SHP77 (cell line): ENCODE measurements at regions not wholly inside any gene's neighbourhood (a gene's known extent, or its start where the extent isn't known, plus 50 kb on each side); places are given as distances from the start of the nearest gene placed in this dataset.

Experiments used
- DNase-seq, 2 experiments: peaks; one replicate each; lab custom pipeline; 2025; lab: John Stamatoyannopoulos, UW

- DNase-seq, result no peak
Observed at GRCh38 chr22:49481659-49482399, 345.8 kb downstream of the BRD1 start.

GRCh38 chr22:49480896-49481658 is 346.6 kb downstream of the BRD1 start:
- DNase-seq, result no peak

GRCh38 chr22:49480331-49480730 is 347.3 kb downstream of the BRD1 start:
- no peak for DNase-seq

DNA sequence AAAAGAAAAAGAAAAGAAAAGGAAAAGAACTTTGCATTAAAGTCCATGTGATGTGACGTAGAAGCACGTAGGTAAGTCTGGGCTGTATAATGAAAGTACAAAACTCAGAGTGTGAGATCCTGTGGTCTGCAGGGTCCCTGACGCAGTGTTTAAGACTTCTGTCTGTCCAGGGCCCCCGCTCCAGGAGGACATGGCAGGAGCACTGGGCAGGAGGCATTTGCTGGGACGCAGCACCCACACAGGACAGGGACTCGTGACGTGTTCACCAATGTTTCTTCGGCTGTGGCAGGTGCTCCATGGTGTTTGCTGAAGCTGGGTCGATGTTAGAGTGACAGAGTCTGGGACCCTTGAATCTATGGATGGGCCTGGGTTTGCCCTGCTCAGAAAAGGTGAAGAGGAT is 348.1 kb downstream of the BRD1 start:
- no peak for DNase-seq

DNA sequence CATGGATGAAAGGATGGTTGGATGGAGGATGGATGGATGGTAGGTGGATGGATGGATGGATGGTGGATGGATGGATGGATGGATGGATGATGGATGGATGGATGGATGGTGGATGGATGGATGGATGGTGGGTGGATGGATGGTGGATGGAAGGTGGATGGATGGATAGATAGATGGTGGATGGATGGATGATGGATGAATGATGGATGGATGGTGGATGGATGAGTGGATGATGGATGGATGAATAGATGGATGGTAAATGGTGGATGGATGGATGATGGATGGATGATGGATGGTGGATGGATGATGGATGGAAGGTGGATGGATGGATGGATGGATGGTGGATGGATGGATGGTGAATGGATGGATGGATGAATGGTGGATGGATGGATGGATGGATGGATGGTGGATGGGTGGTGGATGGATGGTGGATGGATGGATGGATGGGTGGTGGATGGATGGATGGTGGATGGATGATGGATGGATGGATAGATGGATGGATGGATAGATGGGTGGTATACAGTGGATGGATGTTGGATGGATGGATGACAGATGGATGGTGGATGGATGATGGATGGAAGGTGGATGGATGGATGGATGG is 350.8 kb downstream of the BRD1 start:
- no peak for DNase-seq

- DNase-seq, result no peak
Observed at GRCh38 chr22:49476176-49476575, 351.5 kb downstream of the BRD1 start.

DNA sequence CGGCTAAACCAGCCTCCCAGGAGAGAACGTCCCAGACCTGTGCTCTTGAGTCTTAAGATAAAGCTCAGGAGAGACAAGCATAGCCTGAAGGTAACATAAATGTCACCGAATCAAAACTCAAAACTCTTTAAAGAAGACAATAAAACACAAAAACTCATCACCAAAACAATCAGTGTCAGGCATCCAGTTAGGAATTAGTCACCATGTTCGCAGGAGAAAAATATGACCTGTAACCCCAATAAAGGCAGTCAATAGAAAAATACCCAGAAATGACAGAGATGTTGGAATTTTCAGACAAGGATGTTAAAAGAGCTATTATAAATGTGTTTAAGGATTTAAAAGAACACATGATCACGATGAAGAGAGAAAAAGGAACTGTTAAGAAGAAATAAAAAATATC is 352.4 kb downstream of the BRD1 start:
- no peak for DNase-seq

DNA sequence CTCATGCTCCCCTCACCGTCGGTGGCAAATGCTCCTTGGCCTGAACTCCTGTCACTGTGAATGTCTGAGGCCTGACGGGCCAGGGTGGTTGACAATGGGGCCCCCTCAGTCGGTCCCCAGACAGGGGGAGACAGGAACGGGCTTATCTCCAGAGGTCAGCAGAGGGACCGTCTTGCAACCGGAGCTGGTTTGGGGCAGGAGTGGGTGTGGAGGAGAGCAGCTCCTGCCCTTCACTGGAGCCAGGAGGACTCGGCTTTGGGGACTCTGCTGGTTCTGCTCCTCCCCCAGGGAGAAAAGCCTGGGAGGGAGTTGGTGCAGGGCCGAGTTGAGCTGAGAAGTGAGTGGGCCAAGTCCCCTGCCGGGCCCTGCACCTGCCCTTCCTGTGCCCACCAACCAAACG is 354.4 kb downstream of the BRD1 start:
- no peak for DNase-seq

- no peak for DNase-seq
Observed at GRCh38 chr22:49470741-49471503, 356.8 kb downstream of the BRD1 start.

GRCh38 chr22:49469896-49470740 is 357.6 kb downstream of the BRD1 start:
- DNase-seq, result no peak

DNA sequence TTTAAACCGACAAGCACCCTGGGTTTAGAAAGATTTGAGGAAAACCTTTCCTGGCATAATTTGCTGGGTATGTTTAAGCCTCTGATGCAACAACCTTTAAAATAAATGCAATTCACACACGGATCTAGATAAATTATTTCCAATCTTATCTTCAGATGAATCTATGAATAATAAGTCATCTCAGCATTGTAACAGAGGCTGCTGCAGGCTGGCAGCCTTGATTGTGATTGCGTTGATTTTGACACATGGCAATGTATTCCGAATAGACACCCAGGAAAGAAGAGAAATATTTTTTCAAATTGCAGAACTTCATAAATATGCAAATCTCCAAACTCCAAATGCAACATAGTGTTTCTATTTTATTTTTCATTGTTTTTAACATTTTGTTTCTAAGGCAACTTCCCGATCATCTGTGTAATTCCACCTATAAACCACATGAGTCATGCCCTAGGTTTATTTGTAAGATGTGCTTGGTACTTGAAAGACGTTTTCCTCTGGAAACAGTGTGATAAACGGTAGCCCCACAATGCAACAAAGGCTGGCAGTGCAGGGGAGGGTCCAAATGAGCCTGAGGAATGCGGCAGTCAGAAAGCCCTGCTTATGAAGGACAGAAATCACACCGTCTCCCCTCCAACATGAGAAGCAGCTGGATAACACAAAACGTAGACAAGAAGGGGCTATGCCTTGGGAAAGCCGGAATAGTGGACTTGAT is 359.0 kb downstream of the BRD1 start:
- no peak for DNase-seq

DNA sequence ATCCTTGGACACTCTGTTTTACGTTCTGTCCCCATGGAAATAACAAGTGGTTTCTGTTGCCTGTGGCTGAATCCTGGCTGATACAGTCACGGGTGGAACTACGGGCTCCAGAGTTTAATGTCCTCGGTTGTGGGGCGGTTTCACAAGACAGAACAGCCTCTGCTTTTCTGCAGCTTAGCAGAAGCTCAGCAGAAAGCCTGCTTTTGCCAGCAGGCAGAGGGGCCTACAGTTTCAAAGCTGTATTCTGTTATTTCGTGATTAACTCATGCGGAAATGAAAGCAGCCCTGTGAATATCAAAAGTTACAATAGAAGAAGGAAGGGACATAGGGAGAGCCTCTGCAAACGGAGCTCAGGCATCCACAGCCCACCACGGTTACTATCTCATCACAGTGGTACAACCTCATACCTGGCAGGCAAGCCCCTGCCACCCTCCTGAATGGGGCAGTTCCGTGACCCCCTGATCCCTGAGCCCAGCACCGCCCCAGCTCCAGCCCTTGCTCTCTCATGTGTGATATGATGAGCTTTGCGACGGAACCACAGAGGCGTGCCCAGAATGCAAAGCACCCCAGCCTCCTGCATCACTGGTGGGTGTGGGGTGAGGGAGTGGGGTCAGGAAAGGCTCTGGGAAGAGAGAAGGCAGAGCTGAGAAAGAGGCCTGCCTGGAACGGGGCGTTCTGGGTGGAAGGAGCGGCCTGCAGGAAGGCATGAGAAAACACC is 360.6 kb downstream of the BRD1 start:
- no peak for DNase-seq

DNA sequence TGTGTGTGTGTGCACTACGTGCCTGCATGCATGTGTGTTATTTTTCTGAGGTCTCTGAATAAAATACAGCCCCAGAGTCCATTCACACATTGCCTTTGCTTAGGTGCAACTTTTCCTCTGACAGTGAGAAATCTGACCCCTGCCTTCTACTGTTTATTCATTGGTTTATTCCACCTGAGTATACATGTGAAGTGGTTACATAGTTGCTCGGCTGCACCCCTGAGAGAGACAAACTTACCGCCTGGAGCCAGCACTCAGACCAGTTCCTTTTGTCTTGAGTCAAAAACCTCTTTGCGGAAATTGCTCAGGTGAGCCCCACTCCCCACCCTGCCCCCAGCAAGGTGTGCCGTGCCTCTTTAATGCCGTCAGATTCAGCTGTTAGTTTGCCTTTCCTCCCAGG is 363.6 kb downstream of the BRD1 start:
- DNase-seq, result peak; percentile 47 to 55

DNA sequence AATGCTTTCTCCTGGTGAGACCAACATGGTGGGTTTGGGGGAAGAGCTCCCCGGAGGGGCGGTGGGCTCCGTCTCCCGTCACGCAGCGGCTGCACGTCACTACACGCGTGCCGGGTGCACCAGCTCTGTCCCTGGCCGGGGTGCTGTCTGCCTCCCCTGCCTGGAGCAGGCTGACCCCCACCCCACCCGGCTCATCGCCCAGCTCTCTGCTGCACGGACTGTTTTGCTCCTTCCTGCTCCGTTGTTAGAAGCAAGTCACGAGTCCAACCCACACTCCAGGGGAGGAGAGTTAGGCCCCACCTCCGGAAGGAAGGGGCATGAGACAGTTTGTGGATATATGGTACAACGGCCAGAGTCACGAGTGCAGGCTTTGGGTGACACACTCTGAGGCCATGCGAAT is 364.9 kb downstream of the BRD1 start:
- no peak for DNase-seq

- no peak for DNase-seq
Observed at GRCh38 chr22:49462291-49462690, 365.4 kb downstream of the BRD1 start.

- DNase-seq, result no peak
Observed at GRCh38 chr22:49461674-49462073, 366.0 kb downstream of the BRD1 start.

GRCh38 chr22:49460592-49461281 is 366.9 kb downstream of the BRD1 start:
- DNase-seq, result no peak

DNA sequence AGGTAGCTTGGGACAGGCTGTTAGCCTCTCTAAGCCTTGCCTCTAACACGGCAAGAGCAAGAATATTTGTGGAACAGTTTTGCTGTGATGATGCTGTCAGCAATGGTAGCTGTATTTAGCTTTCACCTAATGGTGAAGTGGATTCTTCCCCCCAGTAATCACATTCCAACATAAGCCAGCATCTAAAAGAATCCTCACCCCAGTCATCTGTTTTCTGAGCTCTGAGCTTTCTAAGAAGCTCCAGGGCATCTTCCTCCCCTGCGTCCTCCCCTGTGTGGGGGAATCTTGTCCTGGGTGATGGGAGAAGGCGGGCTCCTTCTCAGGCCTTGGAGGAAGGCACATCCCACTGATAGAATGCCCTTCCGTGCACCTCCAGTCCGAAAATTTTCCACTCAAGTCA is 367.6 kb downstream of the BRD1 start:
- DNase-seq, result no peak

DNA sequence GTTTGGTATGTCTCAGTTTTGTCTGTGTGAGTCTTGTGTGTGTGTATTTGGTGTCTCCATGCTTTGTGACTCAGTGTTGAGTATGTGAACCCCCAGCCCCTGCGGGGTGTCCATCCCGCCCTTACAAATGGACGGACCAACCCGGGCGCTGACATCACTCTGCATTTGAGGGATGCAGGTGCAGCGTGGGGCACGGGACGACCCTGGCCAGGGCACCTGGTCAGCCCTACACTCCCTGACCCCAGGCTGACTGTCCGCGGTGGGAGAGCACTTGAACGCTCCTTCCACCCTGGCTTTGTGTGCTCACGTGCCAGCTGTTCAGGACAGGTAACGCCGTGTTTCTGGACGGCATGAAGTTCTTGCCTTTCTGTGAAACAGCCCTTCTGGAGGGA is 369.0 kb downstream of the BRD1 start:
- no peak for DNase-seq
